OCI-LY1 (cell line): ENCODE measurements at regions not wholly inside any gene's neighbourhood (a gene's known extent, or its start where the extent isn't known, plus 50 kb on each side); places are given as distances from the start of the nearest gene placed in this dataset.

ENCODE experiments used
- H2AFZ ChIP-seq: fragments of 200-600 bp; sonication (generic), shearing (Covaris generic); 2 replicates; pipeline ENCODE4 v1.6.0; 2014; ENCODE audit warnings: antibody characterized with exemption, mild to moderate bottlenecking, low read length
- H3F3A ChIP-seq: fragments of 200-600 bp; sonication (generic), shearing (Covaris generic); 2 replicates; pipeline ENCODE4 v1.6.0; 2014; ENCODE audit warnings: mild to moderate bottlenecking, antibody characterized with exemption, low read length, moderate library complexity; ENCODE audit not compliant: insufficient read depth
- H3K27ac ChIP-seq: fragments of 200-600 bp; sonication (generic); 2 replicates; pipeline ENCODE4 v1.5.1; 2014; ENCODE audit warnings: low read length, mixed run types, mild to moderate bottlenecking, low read depth; ENCODE audit not compliant: poor library complexity, severe bottlenecking
- H3K27me3 ChIP-seq: fragments of 200-600 bp; sonication (generic); 2 replicates; pipeline ENCODE4 v1.6.0; 2014; ENCODE audit warnings: antibody characterized with exemption, mild to moderate bottlenecking, low read length, moderate library complexity; ENCODE audit not compliant: insufficient read depth
- H3K36me3 ChIP-seq: fragments of 200-600 bp; sonication (generic); 2 replicates; pipeline ENCODE4 v1.6.1; 2014; ENCODE audit warnings: mild to moderate bottlenecking, antibody characterized with exemption, low read length, moderate library complexity, mixed read lengths; ENCODE audit not compliant: insufficient read depth
- H3K4me1 ChIP-seq: fragments of 200-600 bp; sonication (generic); 2 replicates; pipeline ENCODE4 v1.5.1; 2014; ENCODE audit warnings: mild to moderate bottlenecking, low read length, moderate library complexity; ENCODE audit not compliant: insufficient read depth, severe bottlenecking
- H3K4me2 ChIP-seq: fragments of 200-600 bp; sonication (generic), shearing (Covaris generic); 2 replicates; pipeline ENCODE4 v1.6.1; 2014; ENCODE audit warnings: low read length
- H3K4me3 ChIP-seq: fragments of 200-600 bp; sonication (generic); 2 replicates; pipeline ENCODE4 v1.5.1; 2014; ENCODE audit warnings: low read length, low read depth, mild to moderate bottlenecking, mixed read lengths; ENCODE audit not compliant: poor library complexity, severe bottlenecking
- H3K79me2 ChIP-seq: fragments of 200-600 bp; shearing (Covaris generic); 2 replicates; pipeline ENCODE4 v1.6.1; 2016; ENCODE audit warnings: mixed run types, low read length, mixed read lengths; ENCODE audit not compliant: insufficient read depth
- H3K9ac ChIP-seq: fragments of 200-600 bp; sonication (generic), shearing (Covaris generic); 2 replicates; pipeline ENCODE4 v1.6.1; 2014; ENCODE audit warnings: mild to moderate bottlenecking, low read length, mixed read lengths
- H3K9me2 ChIP-seq: fragments of 200-600 bp; sonication (generic), shearing (Covaris generic); 2 replicates; pipeline ENCODE4 v1.6.1; 2014; ENCODE audit warnings: low read depth, mild to moderate bottlenecking, low read length, mixed read lengths
- H3K9me3 ChIP-seq: fragments of 200-600 bp; shearing (Covaris generic); 2 replicates; pipeline ENCODE4 v1.6.1; 2014; ENCODE audit warnings: low read length, mixed read lengths
- H4K20me1 ChIP-seq: fragments of 200-600 bp; sonication (generic), shearing (Covaris generic); 2 replicates; pipeline ENCODE4 v1.6.0; 2016; ENCODE audit warnings: mild to moderate bottlenecking, low read length; ENCODE audit not compliant: insufficient read depth
- EZH2 ChIP-seq: fragments of 200-600 bp; sonication (generic), shearing (Covaris generic); IDR thresholded peaks from 2 replicates; pipeline ENCODE4 v1.8.0; 2017; ENCODE audit warnings: borderline replicate concordance, mixed run types, mild to moderate bottlenecking, antibody characterized with exemption, low read length, moderate library complexity, mixed read lengths
- TF ChIP-seq, protein P1 (sequence below): fragments of 200-600 bp; sonication (generic), shearing (Covaris generic); IDR thresholded peaks from 2 replicates; pipeline ENCODE4 v1.5.1; 2017; ENCODE audit warnings: mild to moderate bottlenecking, antibody characterized with exemption, low read length, moderate library complexity, mixed read lengths

DNA sequence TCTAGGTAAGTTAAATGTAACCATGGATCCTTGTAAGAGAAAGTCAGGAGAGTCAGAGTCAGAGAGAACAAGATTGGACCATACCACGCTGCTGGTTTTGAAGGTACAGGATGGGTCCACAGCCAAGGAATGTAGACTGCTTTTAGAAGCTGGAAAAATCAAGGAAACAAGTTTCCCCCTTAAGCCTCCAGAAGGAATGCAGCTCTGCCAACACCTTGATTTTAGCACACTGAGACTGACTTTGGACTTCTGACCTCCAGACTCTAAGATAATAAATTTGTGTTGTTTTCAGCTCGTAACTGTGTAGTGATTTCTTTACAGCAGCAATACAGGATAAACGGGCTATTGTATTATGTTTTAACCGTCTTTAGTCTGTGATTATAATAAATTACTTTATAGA is 108.0 kb upstream of the USP38 start:
- H3K27me3 ChIP-seq = no peaks in the 10 kb centered on the region
- no peak overlapping the region for H3K27ac ChIP-seq
- no peaks in the 10 kb centered on the region for H3K79me2 ChIP-seq
- no peaks in the 10 kb centered on the region for H3F3A ChIP-seq
- no peak overlapping the region for H3K4me3 ChIP-seq
- H2AFZ ChIP-seq = no peak overlapping the region
- H3K4me1 ChIP-seq = no peaks in the 10 kb centered on the region
- H3K36me3 ChIP-seq = no peaks in the 10 kb centered on the region
- TF ChIP-seq EZH2 = no peak
- TF ChIP-seq, protein P1, sequence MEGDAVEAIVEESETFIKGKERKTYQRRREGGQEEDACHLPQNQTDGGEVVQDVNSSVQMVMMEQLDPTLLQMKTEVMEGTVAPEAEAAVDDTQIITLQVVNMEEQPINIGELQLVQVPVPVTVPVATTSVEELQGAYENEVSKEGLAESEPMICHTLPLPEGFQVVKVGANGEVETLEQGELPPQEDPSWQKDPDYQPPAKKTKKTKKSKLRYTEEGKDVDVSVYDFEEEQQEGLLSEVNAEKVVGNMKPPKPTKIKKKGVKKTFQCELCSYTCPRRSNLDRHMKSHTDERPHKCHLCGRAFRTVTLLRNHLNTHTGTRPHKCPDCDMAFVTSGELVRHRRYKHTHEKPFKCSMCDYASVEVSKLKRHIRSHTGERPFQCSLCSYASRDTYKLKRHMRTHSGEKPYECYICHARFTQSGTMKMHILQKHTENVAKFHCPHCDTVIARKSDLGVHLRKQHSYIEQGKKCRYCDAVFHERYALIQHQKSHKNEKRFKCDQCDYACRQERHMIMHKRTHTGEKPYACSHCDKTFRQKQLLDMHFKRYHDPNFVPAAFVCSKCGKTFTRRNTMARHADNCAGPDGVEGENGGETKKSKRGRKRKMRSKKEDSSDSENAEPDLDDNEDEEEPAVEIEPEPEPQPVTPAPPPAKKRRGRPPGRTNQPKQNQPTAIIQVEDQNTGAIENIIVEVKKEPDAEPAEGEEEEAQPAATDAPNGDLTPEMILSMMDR = no peak
- H4K20me1 ChIP-seq = no peaks in the 10 kb centered on the region
- H3K9me2 ChIP-seq = no peaks in the 10 kb centered on the region
- no peak overlapping the region for H3K9ac ChIP-seq
- H3K9me3 ChIP-seq = no peaks in the 10 kb centered on the region
- no peak overlapping the region for H3K4me2 ChIP-seq

DNA sequence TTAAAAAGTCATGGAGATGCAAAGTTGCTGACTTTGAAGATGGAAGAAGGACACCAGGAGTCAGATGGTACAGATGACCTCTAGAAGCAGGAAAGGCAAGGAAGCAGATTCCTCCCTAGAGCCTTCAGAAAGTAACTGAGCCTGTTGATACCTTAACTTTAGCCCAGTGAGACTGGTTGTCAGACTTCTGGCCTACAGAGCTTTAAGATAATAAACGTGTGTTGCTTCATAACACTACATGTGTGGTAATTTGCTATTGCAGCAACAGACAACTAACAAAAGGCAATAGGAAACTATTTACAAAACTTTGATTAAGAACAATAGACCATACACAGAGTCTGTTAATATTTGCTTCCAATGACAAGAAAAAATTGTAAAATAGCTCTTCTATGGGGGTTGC is 102.0 kb upstream of the USP38 start:
- Histone ChIP-seq H3K36me3 (no peaks in the 10 kb centered on the region), H3F3A (no peaks in the 10 kb centered on the region), H3K9me2 (no peaks in the 10 kb centered on the region), H3K27me3 (no peaks in the 10 kb centered on the region), H3K79me2 (no peaks in the 10 kb centered on the region), H3K4me2 (no peak overlapping the region), H3K9me3 (no peaks in the 10 kb centered on the region), H3K4me1 (no peaks in the 10 kb centered on the region), H3K9ac (no peak overlapping the region), H2AFZ (no peak overlapping the region), H3K27ac (no peak overlapping the region), H4K20me1 (no peaks in the 10 kb centered on the region), H3K4me3 (no peak overlapping the region)
- TF ChIP-seq, protein P1 = no peak
- no peak for TF ChIP-seq EZH2

- Histone ChIP-seq H3K4me1 (no peaks in the 10 kb centered on the region), H3K36me3 (no peaks in the 10 kb centered on the region), H3K9ac (no peak overlapping the region), H3K4me3 (no peak overlapping the region), H3K27ac (no peak overlapping the region), H3K4me2 (no peak overlapping the region), H2AFZ (no peak overlapping the region), H3K9me3 (no peaks in the 10 kb centered on the region), H4K20me1 (no peaks in the 10 kb centered on the region), H3K9me2 (no peaks in the 10 kb centered on the region), H3K27me3 (no peaks in the 10 kb centered on the region), H3K79me2 (no peaks in the 10 kb centered on the region), H3F3A (no peaks in the 10 kb centered on the region)
- TF ChIP-seq, protein P1 = no peak
- no peak for TF ChIP-seq EZH2
These were observed 100.8 kb upstream of the USP38 start for GRCh38 chr4:143083756-143084472.
